K562 (cell line): ENCODE measurements at regions not wholly inside any gene's neighbourhood (a gene's known extent, or its start where the extent isn't known, plus 50 kb on each side); places are given as distances from the start of the nearest gene placed in this dataset.

Source experiments
- CTCF ChIP-seq, 3 experiments: IDR thresholded peaks in 2 of 3; conservative IDR thresholded peaks in 1 of 3; 2 replicates each; pipeline ENCODE4 v1.5.1; 2011 to 2012; ENCODE audit warnings: low read length in 3 of 3, mild to moderate bottlenecking in 3 of 3, control low read depth in 2 of 3, improper control_type of control experiment in 1 of 3, inconsistent platforms in 1 of 3, low read depth in 1 of 3, mixed read lengths in 1 of 3, moderate library complexity in 1 of 3; ENCODE audit not compliant: insufficient read depth in 2 of 3
- E2F1 ChIP-seq: sonication (generic); formaldehyde crosslinking; IDR thresholded peaks from 2 replicates; pipeline ENCODE4 v1.8.1; 2023; ENCODE audit warnings: mild to moderate bottlenecking, missing genetic modification reagents, moderate library complexity
- FOXK2 ChIP-seq, 2 experiments: fragments of 450-650 bp; IDR thresholded peaks in 1 of 2; conservative IDR thresholded peaks in 1 of 2; 2 replicates each; pipeline ENCODE4 v1.6.1; 2016; ENCODE audit warnings: low read depth in 2 of 2, mild to moderate bottlenecking in 1 of 2
- GATA2 ChIP-seq: sonication (generic); formaldehyde crosslinking; IDR thresholded peaks from 2 replicates; pipeline ENCODE4 v1.4.0; 2020; ENCODE audit warnings: mild to moderate bottlenecking, missing genetic modification reagents
- MYC ChIP-seq, 2 experiments: fragments of 250-450 bp in 1 of 2; sonication (Bioruptor Pico) in 1 of 2; IDR thresholded peaks; 2 replicates each; pipeline versions ENCODE4 v1.5.1 to v1.6.1; 2012 to 2021; ENCODE audit warnings: low read depth in 2 of 2, borderline replicate concordance in 1 of 2, improper control_type of control experiment in 1 of 2, low read length in 1 of 2, mild to moderate bottlenecking in 1 of 2, moderate library complexity in 1 of 2
- RNF2 ChIP-seq: sonication (generic); IDR thresholded peaks from 2 replicates; pipeline ENCODE4 v1.6.1; 2016
- SMAD1 ChIP-seq: fragments of 150-350 bp; IDR thresholded peaks from 2 replicates; pipeline ENCODE4 v1.6.1; 2014; ENCODE audit warnings: low read length, low read depth; ENCODE audit not compliant: partially characterized antibody
- SPI1 ChIP-seq: IDR thresholded peaks from 2 replicates; pipeline ENCODE4 v1.6.1; 2011; ENCODE audit warnings: low read depth, low read length, control low read depth, borderline replicate concordance
- ZBTB1 ChIP-seq: sonication (generic); formaldehyde crosslinking; IDR thresholded peaks from 2 replicates; pipeline ENCODE4 v1.8.1; 2023; ENCODE audit warnings: missing genetic modification reagents, low read depth, mild to moderate bottlenecking, borderline replicate concordance
- ZNF696 ChIP-seq: fragments of 250-450 bp; sonication (Bioruptor Pico); conservative IDR thresholded peaks from 2 replicates; pipeline ENCODE4 v1.4.0; 2020; ENCODE audit warnings: mild to moderate bottlenecking, moderate library complexity
- ZZZ3 ChIP-seq: fragments of 450-650 bp; IDR thresholded peaks from 2 replicates; pipeline ENCODE4 v1.6.1; 2016; ENCODE audit warnings: antibody characterized with exemption, mild to moderate bottlenecking, moderate library complexity
- TF ChIP-seq, protein P1 (sequence below): fragments of 200-800 bp; sonication (Bioruptor generic); IDR thresholded peaks from 2 replicates; pipeline ENCODE4 v1.6.1; 2017; ENCODE audit warnings: missing genetic modification characterization, missing compliant biosample characterization
- TF ChIP-seq, protein P2 (sequence below): sonication (generic); formaldehyde crosslinking; IDR thresholded peaks from 2 replicates; pipeline ENCODE4 v1.8.0; 2022; ENCODE audit warnings: mild to moderate bottlenecking, missing genetic modification reagents

- TF ChIP-seq, protein P1, sequence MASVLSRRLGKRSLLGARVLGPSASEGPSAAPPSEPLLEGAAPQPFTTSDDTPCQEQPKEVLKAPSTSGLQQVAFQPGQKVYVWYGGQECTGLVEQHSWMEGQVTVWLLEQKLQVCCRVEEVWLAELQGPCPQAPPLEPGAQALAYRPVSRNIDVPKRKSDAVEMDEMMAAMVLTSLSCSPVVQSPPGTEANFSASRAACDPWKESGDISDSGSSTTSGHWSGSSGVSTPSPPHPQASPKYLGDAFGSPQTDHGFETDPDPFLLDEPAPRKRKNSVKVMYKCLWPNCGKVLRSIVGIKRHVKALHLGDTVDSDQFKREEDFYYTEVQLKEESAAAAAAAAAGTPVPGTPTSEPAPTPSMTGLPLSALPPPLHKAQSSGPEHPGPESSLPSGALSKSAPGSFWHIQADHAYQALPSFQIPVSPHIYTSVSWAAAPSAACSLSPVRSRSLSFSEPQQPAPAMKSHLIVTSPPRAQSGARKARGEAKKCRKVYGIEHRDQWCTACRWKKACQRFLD (CRISPR knock-in tag), result no peak
- TF ChIP-seq SPI1 (no peak), FOXK2 (conservative IDR thresholded peaks at IDR 0.05 in 1 of 2, IDR thresholded peaks at IDR 0.05 in 1 of 2; ENCODE audit: low read depth in 2 of 2) (no peak), CTCF (IDR thresholded peaks at IDR 0.05 in 2 of 3, conservative IDR thresholded peaks at IDR 0.05 in 1 of 3; ENCODE audit: insufficient read depth in 2 of 3, low read depth in 1 of 3, low read length in 3 of 3) (no peak), SMAD1 (no peak), E2F1 (CRISPR knock-in tag) (no peak), ZBTB1 (CRISPR knock-in tag) (no peak), GATA2 (CRISPR knock-in tag) (no peak), RNF2 (no peak), ZNF696 (CRISPR knock-in tag) (no peak), ZZZ3 (no peak), MYC (IDR thresholded peaks at IDR 0.05; ENCODE audit: low read depth, low read length) (no peak), MYC (CRISPR knock-in tag; IDR thresholded peaks at IDR 0.05; ENCODE audit: borderline replicate concordance, low read depth) (no peak)
- TF ChIP-seq, protein P2, sequence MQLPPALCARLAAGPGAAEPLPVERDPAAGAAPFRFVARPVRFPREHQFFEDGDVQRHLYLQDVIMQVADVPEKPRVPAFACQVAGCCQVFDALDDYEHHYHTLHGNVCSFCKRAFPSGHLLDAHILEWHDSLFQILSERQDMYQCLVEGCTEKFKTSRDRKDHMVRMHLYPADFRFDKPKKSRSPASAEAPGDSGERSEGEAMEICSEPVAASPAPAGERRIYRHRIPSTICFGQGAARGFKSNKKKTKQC, result no peak
Observed at GRCh38 chr4:126318376-126318775, 1003.6 kb downstream of the FAT4 start.
